ENCODE measurements at regions not wholly inside any gene's neighbourhood (a gene's known extent, or its start where the extent isn't known, plus 50 kb on each side); places are given as distances from the start of the nearest gene placed in this dataset.

DNA sequence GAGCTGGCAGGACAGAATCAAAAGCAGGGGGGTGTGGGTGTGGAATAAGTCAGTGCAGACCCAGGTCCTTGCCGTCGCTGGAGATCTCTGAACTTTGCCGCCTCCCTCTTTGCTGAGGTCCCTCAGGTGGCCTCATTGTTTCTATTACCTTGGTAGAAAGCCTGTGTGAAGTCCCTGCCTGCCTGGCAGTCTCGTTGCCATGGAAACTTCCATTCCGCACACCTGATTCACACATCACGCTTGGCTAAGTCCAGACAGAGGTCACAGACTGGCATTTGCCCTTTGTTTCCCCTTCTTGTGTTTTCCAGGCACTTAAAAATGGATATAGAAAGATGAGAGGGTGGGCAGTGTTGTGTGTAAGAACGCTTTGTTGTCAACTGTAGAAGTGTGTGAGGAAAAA lies 260.6 kb downstream of the PRL start:
- no peak for ATAC-seq

DNA sequence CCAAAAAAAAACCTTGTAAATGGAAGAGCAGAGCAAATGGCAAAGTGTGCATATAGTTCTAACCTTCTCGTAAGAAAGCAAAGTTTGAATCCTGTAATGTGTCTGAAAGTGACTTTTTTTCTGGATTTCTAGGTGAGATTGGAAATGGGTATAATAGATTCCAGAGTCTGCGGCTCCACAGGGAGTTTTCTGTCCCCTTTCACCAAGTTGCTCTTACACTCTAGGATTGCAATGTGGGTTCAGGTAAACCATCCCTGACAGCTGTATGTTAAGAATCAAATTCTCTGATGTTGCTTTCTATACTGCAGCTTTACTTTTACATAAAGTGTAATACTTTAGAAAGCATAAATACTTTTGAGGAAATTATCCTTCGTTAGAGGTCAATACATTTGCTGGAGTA lies 260.1 kb downstream of the PRL start:
- no peak for ATAC-seq

DNA sequence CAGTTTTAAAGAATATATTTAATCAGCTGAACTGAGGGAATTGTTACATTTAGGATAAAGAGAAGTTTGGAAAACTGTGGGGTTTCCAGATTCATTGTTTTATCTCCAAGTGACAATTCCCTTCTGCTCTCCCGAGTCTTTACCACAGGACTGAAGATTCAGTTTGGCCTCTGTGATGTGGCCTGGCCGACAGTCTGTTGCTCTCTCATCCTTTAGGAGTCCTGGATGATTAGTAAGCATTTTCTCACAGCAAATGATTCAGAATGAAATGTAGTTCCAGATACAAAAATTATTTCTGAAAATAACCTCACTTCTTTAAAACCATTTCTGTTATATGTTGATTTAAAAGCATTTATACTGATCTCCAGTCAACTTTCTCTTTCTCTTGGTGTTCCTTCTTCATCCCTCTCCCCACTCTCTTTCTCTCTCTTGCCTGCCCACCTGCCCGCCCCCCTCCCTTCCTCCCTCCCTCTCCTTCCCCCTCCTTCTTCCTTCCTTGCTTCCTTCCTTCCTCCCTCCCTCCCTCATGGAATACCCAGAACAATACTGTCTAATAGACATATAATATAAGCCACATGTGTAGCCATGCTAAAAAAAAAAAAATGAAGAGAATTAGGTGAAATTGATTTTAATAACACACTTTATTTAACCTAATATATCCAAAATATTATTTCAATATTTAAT lies 254.9 kb downstream of the PRL start:
- no peak for ATAC-seq

DNA sequence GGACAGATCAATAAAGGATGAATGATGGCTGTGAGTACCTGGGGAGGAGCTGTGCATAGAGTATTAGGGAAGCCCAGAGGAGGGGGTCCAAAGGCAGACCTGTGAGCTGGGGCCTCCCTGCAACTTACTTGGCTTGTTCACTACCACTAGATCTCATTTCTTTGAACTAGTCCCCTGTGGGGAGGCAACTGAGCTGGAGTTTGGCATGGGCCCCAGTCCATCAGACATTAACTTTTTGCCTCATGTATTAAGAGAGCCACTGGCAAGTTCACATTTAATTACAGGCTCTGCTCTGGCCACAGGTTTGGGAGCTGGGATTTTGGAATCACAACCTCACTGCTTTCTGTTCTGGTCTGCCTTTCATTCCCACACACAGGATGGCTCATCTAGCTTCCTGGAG lies 254.1 kb downstream of the PRL start:
- ATAC-seq: no peak

DNA sequence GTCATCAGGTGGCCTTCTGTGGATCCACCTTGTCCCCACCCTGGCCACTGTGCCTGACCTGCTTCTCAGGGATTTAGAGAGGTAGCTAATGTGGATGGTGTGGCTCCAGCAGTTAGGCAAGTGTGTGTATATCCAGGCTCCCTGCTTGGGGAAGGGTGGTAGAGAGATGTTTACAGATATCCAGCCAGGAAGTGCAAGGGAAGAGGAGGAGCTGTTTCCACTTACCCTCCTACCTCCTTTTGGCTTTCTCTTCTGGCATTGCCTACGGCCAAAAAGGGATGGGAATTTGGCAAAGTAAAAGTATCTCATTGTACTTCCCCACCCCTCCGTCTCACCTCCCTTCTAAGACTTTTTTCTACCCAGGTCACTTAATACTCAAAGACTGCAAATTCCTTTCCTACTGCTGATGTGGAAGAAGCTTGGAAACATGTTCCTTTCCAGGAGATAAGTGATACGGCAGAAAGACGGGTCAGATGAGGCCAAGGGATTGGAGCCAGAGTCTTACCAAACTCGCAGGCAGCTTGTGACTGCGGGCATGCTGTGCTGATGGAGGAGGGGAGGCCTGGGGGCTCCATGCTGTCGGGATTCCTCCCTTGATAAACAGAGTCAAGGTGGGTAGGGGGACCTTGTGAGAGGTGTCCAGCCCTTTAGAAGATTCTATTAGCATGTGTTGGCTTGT lies 253.4 kb downstream of the PRL start:
- ATAC-seq: no peak

DNA sequence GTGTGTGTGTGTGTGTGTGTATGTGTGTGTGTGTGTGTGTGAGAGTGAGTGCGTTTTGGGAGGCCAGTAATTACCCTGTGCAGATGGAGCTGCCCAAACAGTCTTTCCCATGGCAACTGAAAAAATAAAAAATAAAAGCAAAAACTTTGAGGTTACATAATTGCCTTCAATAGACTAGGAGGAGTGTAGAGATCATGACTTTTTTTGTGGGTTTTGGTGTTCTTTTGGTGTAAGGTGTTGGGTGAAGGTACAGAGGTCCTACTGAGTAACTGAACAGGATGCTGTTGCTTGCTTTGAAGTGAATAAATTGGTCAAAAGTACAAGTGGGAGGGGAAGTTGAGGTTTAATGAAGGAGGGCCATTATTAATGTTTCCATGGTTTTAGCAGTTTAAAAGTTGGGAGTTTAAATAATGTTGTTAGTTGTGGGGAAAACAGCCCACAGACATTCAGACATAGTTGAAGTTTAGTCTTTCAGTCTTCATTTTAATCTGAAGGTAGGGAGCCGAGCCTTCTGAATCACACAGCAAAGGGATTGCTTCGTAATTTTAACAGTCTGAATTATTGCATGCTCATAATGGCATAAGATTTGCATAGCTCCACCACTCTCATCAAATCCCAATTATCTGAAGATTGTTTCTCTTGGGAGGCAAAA lies 251.4 kb downstream of the PRL start:
- ATAC-seq: no peak

DNA sequence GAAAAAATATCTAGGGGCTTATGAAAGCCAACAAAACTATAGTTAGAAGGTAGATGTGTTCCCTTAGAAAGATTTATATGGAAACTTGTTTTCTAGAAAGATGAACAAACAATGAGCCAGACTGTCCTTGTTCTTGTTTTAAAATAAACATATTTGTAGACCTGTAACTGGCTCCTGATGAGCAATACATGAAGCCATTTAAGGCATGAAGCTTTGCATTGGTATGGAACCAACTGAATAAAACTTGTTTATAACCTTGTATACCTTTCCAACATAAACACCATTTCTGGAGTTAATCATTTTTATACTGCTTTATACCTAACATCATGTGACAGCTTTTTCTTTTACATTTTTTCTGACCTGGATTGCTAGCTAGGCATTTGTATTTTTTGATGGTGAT lies 247.8 kb downstream of the PRL start:
- no peak for ATAC-seq

DNA sequence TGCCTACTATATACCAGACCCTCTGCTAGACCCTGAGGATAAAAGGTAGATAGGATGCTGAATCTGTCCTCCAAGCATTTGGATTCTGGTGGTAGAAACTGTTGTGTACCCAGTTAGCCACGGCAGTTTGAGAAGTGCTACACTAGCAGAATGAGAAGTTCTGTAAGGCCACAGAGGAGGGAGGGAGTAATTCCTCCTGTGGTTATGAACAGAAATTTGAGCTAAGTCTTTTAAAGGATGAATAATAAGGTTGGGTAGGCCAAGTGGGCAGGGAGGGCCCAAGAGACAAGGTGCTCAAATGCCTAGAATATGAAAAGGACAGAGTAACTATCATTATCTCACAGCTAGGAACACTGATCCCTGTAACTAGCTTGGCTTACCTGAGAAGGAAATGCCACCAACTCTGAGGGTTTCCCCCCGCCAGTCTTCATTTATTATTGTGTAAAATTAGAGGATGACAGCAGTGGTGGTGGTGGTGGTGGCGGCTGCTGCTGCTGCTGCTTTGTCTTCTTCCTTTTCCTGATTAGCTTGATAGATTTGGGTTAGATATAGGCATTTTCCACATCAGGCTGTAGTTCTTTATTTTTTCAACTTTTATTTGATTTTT lies 243.3 kb downstream of the PRL start:
- no peak for ATAC-seq

DNA sequence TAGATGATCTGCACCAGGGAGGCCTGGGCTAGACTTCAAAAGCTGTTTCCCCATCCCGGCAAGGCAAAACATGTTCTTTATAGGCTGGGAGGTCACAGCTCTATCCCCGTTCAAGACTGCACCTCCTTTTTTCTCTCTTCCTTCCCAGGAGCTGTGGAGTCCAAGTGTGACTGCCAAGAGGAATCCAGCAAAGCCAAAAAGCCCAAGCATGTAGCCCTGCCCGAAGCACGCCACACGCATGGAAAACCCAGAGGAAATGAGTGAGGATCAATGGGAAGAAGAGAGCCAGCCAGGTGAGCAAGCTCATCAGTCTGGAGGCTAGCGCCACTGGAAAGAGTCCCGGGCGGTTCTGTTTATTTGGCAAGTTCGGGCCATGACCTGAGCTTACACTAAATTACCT lies 240.4 kb downstream of the PRL start:
- ATAC-seq: peak; percentile 88

DNA sequence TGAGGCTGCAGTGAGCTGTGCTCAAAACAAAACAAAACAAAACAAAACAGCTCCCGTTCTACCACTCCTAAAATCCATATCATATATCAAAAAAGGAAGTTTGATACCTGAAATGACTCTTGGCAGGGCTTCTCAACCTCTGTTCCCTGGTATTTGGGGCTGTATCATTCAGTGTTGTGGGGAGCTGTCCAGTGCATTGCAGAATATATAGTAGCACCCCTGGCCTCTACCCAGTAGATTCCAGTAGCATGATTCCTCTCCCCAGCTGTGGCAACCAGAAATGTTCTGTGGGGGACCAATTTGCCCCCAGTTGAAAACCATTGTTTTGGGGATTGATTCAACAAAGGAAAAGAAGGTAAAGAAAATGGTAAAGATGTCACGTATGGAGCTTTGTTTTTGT lies 238.9 kb downstream of the PRL start:
- ATAC-seq: no peak

DNA sequence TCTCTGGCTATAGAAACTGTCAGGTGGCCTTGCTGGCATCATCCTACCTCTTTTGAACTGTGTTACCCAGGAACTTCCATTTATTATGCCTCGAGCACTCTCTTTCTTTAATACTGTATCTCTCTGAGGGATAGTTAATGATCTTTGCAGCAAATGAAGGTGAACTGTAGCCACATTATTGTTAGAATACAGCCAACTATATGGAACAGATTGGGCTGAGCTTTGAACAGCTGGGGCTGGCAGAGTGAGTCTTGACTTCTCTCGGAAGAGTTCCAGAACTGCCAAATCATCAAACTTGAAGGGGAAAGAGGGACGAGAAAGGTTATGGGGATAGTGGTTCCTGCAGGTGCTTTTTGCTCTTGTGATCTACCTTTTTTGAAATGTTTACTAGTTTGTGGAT lies 237.7 kb downstream of the PRL start:
- no peak for ATAC-seq

DNA sequence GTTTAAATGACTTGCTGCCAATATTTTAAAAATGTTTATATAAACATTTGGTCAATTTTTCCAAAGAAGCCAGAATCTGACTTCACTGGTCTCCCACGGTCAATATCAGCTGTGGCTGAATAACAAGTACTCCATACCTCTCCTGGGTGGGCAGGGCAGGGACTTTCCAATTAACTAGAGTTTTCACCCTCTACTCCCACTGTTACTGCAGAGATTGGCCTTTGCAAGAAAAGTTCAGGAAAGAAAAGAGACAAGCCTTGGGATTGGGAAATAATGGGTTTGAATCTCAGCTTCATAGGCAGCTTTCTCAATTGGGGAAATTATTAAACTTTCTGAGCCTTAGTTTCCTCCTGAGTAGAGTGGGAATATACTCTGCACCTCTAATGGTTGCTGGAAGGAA lies 236.9 kb downstream of the PRL start:
- no peak for ATAC-seq

DNA sequence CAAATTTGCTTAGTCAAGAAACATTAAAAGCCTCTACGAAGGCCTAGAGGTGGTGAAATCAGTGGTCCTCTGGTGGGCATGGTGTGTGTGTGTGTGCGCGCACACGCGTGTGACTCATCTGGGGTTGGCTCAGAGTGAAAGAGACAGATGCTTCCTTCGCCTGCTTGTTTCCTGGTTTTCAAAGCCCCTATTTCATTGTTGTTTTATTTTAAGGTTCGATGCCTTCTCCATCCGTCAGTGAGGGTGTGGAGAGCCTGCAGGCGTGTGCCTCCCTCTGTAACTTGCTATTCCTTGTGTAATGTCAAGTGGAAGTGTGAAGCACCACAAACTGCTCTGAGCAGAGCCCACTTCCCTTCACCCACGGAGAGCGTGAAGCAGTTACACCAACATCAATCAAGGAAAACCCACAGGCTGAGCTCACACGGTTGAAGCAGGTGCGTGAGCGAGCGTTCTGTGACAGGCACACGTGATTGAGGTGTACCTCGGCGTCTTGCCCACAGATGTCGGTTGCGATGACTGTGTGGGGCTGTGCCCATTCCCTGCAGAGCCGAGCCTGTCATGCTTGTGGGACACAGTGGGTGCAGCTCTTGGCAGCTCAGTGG lies 233.9 kb downstream of the PRL start:
- peak; percentile 99 for ATAC-seq

DNA sequence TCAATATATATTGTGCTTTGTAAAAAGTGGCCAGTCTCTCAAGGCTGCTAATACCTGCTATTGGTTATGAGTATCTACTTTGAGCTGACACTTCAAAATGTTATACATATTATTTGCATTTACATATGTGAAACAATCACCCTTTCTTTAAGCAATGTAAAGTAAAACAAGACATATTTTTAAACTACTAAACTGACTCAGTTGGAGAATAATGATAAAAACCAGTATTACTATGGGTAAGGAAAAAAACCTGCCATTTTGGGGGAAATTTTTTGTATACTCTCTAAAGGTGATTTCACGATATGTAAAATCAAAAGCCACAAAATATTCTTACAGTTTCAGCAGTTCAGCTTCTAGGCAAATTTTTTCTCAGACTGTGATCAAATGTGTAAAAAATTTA lies 232.3 kb downstream of the PRL start:
- ATAC-seq: no peak

DNA sequence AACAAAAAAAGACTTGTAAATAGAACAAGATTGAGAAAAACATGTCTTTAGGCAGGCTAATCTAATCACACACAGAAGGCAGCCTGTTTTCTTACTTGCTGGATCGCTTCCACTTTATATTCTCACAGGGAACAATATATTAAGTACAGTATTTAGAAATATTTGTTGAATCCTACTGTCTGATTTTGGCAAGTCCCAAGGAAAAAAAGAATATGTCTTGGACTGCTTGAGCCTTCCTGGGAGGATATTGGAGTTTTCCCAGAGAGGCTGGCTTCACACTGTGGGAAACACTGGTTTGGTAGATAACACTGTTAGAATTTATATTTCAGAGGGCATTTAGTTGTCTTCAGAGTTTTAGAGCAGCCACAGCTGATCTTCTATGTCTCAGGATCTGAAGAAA lies 229.7 kb downstream of the PRL start:
- ATAC-seq: no peak

DNA sequence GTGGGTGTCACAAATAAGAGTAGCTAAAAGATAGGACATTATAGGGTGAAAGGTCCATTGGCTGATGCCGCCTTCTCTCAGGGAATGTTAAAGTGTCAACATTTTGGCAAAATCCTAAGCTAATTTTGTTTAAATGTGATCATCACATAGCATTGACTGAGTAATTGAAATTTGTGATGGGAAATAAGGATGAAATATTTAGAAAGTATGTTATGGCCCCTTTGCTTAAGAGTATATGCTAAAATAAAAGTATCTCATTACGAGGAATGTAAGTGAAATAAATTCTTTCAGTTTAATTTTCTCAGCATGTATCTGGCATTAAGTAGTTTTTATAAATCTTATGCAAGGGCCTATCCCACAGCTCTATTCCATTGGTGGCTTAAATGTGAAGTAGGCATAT lies 229.2 kb downstream of the PRL start:
- ATAC-seq: no peak

DNA sequence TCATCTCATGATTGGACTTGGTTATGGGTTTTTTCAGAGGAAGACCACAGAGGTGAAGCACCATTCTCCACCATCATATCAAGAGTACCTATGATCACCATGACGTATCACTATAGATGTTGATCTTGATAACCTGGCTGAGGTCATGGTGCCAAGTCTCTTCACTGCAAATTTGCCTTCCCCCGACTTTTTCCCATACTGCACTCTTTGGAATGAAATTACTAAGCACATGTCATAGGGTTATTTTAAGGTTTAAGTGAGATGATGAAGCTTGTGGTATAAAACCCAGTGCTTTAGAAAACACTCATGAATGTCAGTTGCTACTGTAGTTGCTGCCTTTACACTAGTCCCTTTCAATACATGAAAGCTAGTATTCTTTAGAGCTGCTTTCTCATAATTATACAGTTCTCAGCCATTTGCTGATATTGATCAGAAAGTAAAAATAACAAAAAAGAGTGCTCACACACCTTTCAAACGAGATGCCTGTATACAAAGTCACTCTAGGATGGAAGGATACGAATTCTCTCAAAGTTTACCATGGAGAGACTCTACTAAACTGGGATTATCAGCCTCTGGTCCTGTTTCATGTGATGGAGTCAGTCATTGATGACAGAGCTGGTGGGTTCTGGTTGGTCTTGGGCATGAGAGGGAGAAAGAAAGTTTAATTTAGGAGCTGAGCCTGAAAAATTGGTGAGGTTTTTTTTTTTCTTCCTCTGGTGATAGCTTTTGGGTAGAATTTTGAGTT lies 228.1 kb downstream of the PRL start:
- no peak for ATAC-seq

DNA sequence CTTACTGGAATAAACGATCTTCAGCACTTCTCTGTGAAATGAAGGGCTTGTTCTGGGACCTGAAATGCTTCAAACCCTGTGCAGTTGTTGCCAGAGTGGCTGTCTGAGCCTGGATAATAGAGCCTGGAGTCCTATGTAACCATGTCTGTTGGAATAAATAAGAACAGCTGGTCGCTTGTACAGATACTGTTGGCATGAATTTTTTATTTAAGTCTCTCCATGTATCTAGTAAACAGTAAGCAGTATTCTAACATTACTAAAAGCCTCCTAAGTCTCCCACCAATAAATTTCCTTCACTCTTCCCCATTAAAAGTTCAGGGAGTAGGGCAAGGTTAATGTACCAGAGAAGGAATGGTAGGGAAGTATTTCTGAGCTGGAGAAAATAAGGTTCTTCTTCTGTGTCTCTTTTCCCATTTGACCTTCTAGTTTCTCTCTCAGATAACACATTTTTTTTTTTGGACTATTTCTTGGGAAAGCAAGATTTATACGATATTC lies 227.5 kb downstream of the PRL start:
- ATAC-seq: no peak

DNA sequence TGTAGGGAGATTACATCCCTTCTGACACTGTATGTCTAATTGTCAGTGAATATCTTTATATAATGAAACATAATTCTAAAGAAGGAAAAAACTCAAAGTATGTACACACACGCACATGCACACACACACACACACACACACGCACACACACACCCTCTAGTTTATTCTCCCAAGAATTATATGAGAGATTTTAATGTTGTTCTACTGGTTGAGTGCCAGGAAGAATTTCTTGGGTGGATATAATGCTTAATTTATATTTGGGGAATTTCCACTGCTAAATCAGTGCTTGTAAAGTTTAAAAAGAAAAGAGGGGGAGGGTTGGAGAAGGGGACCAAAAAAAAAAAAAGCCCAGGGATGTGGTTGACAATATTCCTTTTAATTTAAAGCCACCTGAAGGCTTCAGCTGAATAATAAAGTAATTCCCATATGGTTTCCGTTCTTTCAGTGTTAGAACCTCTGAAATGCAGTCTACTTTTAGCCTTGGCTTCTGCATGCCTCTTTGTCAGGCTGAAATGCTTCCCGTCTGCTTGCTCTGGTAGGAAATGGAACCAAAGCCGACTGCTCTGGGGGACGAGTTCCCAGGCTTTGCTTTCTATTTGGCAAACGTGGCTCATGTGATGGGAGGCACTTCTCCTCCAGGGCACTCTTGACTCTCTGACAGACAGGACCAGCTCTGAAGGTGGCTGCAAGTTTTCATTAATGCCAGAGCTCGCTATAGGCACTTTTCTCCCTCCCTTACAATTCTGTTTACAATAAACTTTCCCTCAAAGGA lies 225.4 kb downstream of the PRL start:
- no peak for ATAC-seq

DNA sequence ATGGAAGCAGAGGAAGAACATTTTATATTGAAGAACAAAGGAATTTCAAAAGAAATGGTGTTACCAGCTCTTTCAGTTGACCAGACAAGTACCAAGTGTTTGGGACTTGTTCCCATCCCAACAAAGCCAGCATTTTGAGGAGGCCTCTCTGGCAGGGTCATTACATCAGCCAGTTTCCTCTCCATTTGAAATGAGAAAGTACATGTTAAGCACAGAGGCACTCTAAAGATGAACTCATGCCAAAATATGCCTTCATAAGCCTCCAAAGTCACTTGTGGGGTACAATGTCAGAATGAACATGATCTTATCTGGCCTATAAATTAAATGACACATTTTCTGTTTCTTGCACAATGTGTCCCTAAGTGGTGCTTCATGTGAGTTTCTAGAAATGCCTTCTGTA lies 223.9 kb downstream of the PRL start:
- no peak for ATAC-seq

DNA sequence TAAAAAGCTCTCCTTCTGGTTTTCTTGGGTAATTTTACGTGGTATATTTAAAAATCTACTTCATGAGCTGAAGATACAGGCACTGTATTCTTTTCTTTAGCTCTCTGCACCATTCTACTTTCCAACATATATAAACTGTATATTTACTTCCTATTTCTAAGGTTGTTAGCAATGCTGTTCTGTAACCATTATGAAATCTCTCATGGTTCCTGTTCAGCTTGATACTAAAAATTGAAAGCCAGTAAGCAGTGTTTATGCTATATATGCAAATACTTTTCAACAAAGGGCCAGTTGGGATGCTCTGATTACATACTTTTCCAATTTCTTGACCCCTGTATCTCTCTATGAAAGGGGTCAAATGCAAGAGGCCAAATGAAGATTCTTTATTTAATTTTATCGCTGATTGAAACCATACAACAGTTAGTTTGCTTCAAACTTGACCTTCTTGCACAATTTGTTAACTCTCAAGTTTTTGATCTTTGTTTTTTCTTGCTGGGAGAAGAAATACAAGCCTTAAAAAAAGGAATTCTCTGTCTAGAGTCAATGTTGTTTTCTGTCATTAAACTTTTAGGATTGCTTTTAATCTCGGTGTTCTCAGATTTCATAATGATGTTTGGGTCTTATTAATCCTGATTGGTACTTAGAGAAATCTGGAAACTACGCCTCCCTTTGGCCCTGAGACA lies 223.2 kb downstream of the PRL start:
- no peak for ATAC-seq

All from esophagus mucosa (tissue), 1 donor.